Peyer's patch (tissue), 4 donors: ENCODE measurements at regions not wholly inside any gene's neighbourhood (a gene's known extent, or its start where the extent isn't known, plus 50 kb on each side); places are given as distances from the start of the nearest gene placed in this dataset.

Experiments used
- DNase-seq, 3 donors: peaks; one replicate each; pipeline ENCODE4 v3.0.0-alpha.2; 2017 to 2019
- H3K27ac ChIP-seq, 4 donors: fragments of 200-600 bp; sonication (generic); one replicate each; pipeline ENCODE4 v1.5.1; 2016 to 2019
- H3K27me3 ChIP-seq, 2 donors: fragments of 200-600 bp; sonication (generic); one replicate each; pipeline ENCODE4 v1.5.1; 2019
- H3K36me3 ChIP-seq, 3 donors: fragments of 200-600 bp; sonication (generic); one replicate each; pipeline ENCODE4 v1.5.1; 2016 to 2019
- H3K4me1 ChIP-seq, 4 donors: fragments of 200-600 bp; sonication (generic); one replicate each; pipeline ENCODE4 v1.5.1; 2016 to 2019
- H3K4me3 ChIP-seq, 4 donors: fragments of 200-600 bp; sonication (generic); 1 replicate in 3 of 4; 2 replicates in 1 of 4; pipeline ENCODE4 v1.5.1; 2016 to 2019; ENCODE audit warnings: mild to moderate bottlenecking in 1 of 4
- H3K9me3 ChIP-seq, 4 donors: fragments of 200-600 bp; sonication (generic); one replicate each; pipeline ENCODE4 v1.5.1; 2016 to 2019; ENCODE audit warnings: mild to moderate bottlenecking in 1 of 4
- CTCF ChIP-seq, 6 experiments: fragments of 450-650 bp in 4 of 6; fragments of 200-600 bp in 2 of 6; sonication (generic) in 1 of 6; IDR thresholded peaks; one replicate each; pipeline ENCODE4 v1.5.1; 2017 to 2019; ENCODE audit warnings: antibody characterized with exemption in 6 of 6, mild to moderate bottlenecking in 3 of 6, moderate library complexity in 1 of 6
- POLR2A ChIP-seq, 2 donors: fragments of 450-650 bp; IDR thresholded peaks; one replicate each; pipeline ENCODE4 v1.5.1; 2017; ENCODE audit warnings: antibody characterized with exemption in 2 of 2, mild to moderate bottlenecking in 2 of 2, moderate library complexity in 2 of 2

- Histone ChIP-seq H3K27ac (no peak overlapping the region), H3K36me3 (no peaks in the 10 kb centered on the region), H3K27me3 (no peaks in the 10 kb centered on the region), H3K9me3 (no peaks in the 10 kb centered on the region), H3K4me1 (no peaks in the 10 kb centered on the region), H3K4me3 (no peak overlapping the region)
- TF ChIP-seq CTCF (IDR thresholded peaks at IDR 0.05), result no peak
- no peak for TF ChIP-seq POLR2A (IDR thresholded peaks at IDR 0.05)
- peak in 1 of 3 donors; percentile 37 for DNase-seq
Observed at GRCh38 chr2:238967031-238967977, 119.4 kb downstream of the TWIST2 start.

GRCh38 chr2:238967978-238968360 is 120.1 kb downstream of the TWIST2 start:
- H3K27ac ChIP-seq, result no peak overlapping the region
- H3K27me3 ChIP-seq, result no peaks in the 10 kb centered on the region
- no peaks in the 10 kb centered on the region for H3K9me3 ChIP-seq
- H3K4me3 ChIP-seq, result no peak overlapping the region
- TF ChIP-seq POLR2A (IDR thresholded peaks at IDR 0.05), result no peak
- TF ChIP-seq CTCF (IDR thresholded peaks at IDR 0.05), result no peak
- DNase-seq, result no peak
- H3K36me3 ChIP-seq, result no peaks in the 10 kb centered on the region
- H3K4me1 ChIP-seq, result no peaks in the 10 kb centered on the region

- no peak for TF ChIP-seq CTCF (IDR thresholded peaks at IDR 0.05)
- TF ChIP-seq POLR2A (IDR thresholded peaks at IDR 0.05), result no peak
- DNase-seq, result peak in 1 of 3 donors; percentile 38
- H3K4me1 ChIP-seq, result no peaks in the 10 kb centered on the region
Observed at GRCh38 chr2:238968616-238969384, 120.9 kb downstream of the TWIST2 start.

GRCh38 chr2:238969857-238970256 is 122.0 kb downstream of the TWIST2 start:
- Histone ChIP-seq H3K9me3 (no peaks in the 10 kb centered on the region), H3K27me3 (no peaks in the 10 kb centered on the region), H3K27ac (no peak overlapping the region), H3K4me1 (no peaks in the 10 kb centered on the region), H3K4me3 (no peak overlapping the region), H3K36me3 (no peaks in the 10 kb centered on the region)
- TF ChIP-seq POLR2A (IDR thresholded peaks at IDR 0.05) (no peak), CTCF (IDR thresholded peaks at IDR 0.05) (no peak)
- no peak for DNase-seq

More at GRCh38 chr2:238968616-238969384, 120.9 kb downstream of the TWIST2 start:
- Histone ChIP-seq H3K27ac (no peak overlapping the region), H3K9me3 (no peaks in the 10 kb centered on the region), H3K4me3 (no peak overlapping the region), H3K27me3 (no peaks in the 10 kb centered on the region), H3K36me3 (no peaks in the 10 kb centered on the region)

- Histone ChIP-seq H3K36me3 (no peaks in the 10 kb centered on the region), H3K27ac (no peak overlapping the region)
- peak in 2 of 3 donors; percentile 67 to 70 for DNase-seq
Observed at GRCh38 chr2:238970553-238971081, 122.7 kb downstream of the TWIST2 start.

More at GRCh38 chr2:238970553-238971081, 122.7 kb downstream of the TWIST2 start:
- H3K4me1 ChIP-seq, result no peaks in the 10 kb centered on the region
- no peaks in the 10 kb centered on the region for H3K27me3 ChIP-seq
- no peak overlapping the region for H3K4me3 ChIP-seq
- TF ChIP-seq CTCF (IDR thresholded peaks at IDR 0.05) (peak; percentile 62 to 94 (median 83)), POLR2A (IDR thresholded peaks at IDR 0.05) (no peak)
- no peaks in the 10 kb centered on the region for H3K9me3 ChIP-seq
